Cerebellar nuclear complex (tissue), 1 donor: ENCODE measurements at regions not wholly inside any gene's neighbourhood (a gene's known extent, or its start where the extent isn't known, plus 50 kb on each side); places are given as distances from the start of the nearest gene placed in this dataset.

ENCODE experiments used
- DNase-seq, 2 experiments: peaks; one replicate each; lab custom pipeline; 2025; lab: John Stamatoyannopoulos, UW

DNA sequence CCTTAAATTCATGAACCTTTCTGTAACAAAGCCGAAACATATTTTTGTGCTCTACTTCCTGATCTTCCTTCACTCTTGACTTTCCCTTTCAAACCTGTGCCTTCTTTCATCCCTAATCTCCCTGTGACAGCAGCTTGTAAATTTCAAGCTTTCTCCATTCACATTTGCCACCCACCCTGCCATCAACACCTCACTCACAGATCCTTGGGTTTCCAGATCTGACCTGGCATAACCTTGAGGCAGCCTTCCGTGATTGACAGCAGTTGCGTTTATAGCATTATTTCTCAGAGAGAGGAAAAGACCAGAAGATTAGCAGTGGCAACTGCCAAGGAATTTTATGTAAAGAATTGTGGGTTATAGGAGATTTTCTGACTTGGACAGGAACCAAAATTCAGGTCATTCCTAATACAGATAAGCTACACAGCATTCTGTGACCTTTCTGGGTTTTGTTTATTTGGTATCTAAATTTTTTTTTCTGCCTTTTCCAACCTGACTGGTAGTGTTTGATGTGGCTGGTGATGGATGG, 260.0 kb downstream of the NR2F1-AS1 start:
- DNase-seq, result no peak

DNA sequence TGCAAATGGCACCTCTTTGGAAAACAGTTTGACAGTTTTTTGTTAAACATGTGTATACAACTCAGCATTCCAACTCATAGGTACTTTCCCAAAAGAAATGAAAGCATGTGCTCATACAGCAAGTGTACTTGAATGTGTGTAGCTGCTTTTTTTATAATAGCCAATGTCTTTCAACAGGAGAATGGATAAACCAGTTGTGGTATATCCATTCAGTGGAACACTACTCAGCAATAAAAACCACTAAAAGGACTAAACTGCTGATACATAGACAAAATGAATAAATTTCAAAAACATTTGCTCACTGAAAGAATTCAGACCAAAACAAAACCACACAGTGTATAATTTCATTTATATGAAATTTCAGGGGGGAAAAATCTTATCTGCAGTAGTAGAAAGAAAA, 267.3 kb downstream of the NR2F1-AS1 start:
- no peak for DNase-seq

DNA sequence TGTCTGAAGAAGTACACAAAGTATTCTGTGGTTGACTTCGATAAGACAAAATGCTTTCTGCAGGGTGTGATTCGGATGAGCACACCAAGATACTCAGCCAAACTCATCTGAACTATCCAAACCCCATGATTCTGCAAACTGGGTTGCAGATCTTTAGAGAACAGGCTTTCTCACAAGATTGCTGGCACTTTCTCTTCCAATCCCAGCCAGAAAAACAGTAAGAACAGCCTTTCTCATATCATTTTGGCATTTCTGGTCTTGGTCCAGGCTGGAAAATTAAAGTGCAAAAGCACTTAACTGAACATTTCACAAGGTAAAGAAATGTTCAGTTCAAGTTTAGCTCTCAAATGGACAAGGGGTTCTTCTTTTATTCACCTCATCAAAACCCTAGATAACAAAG, 269.1 kb downstream of the NR2F1-AS1 start:
- DNase-seq, result no peak

GRCh38 chr5:93307557-93307956, 273.5 kb downstream of the NR2F1-AS1 start:
- no peak for DNase-seq

DNA sequence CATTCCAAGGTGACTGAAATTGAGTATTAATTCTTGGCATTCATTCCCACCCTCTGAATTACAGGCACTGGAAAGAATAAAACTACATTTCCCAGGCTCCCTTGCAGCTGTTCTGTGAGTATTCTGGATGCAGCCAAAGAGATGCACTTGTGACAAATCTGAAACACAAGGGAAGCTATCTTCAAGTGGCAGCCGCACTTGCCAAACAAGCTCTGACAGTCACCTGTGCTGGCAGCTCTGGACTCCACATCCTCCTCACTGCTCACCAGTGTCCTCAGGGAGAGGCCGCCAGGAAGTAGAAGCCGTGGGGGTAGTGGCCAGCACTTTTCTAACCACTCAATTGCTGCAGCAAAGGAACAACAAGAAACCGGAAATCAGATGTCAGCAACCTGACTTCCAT, 275.0 kb downstream of the NR2F1-AS1 start:
- no peak for DNase-seq

DNA sequence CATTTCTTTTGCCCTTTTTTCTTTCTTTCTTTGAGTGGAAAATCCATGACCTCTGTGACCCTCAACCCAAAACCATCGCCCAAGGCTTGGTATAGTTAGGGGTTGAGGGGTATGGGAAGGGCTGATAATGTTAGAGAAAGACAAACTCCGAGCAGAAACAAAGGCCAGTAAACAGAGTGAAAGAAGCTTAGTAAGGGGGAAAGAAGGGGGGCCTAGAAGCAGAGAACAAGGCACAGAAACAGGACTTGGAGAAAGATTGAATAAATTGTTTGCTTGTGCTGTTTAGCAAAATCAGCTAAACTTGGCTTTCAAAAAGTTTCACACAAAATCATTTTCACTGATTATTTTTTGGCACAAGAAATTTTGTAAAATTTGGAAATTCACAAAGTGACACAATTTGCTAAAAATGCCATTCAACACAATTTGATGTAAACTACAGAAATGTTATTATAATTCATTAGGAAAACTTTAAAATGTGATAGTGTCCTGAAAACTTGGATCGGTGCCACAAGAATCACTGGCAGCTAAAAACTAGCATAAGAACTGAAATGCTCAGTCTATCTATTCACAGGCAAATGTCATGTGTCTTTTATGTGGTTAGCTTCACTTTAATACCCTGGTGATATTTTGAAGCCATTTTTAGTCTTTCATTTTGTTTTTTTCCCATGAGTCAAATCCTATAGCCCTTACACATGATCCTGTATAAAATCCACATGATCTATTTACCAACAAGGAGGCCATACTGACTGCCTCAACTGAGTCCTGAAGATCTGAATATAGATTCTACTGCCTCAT, 276.4 kb downstream of the NR2F1-AS1 start:
- no peak for DNase-seq

GRCh38 chr5:93303291-93303691, 277.7 kb downstream of the NR2F1-AS1 start:
- DNase-seq, result no peak

DNA sequence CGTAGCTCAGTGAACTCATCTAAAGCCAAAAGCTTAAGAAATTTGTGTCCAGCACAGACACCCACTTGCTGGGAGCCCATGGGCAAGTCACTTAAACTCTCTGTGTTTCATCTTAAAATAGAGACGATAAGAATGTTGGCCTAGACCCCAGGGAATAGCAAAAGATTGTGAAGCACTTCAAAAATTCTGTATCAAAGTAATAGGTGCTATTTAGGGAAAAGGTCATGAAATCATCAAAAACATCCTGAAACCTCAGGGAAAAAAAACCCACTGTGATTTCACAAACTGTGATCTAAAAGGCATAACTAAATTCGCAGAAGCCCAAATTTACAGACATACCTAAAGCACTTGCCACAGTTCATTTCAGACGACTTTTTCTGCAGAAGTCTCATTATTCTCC, 278.3 kb downstream of the NR2F1-AS1 start:
- DNase-seq, result no peak

- DNase-seq, result no peak
Measured at GRCh38 chr5:93300945-93301344, 280.1 kb downstream of the NR2F1-AS1 start.

DNA sequence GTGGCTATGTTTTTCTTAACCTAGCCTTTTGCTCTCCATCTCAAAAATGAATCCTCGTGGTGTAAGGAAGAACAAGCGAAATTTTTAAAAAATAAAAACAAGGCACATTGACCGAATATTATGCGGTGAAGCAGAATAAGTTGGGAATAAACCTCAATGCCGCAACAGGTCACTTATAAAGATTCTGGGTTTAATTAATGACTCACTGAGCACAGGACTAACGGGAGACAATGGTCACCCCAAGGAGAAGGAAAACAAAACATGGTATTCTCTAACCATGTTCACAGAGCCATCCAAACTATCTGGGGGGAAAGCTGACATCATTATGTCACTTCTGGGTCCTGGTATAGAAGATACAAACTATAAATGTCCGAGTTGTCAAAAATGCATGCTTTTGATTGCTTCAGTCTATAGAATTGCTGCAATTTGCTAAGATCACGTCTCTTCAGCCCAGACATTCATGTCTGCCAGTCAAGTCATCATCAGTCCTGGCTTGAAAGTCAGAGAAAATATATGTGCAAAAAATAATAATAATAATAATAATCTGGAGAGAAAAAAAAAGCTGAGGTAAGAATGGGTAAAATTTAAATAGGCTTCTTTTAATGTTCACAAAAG, 280.6 kb downstream of the NR2F1-AS1 start:
- DNase-seq, result no peak

DNA sequence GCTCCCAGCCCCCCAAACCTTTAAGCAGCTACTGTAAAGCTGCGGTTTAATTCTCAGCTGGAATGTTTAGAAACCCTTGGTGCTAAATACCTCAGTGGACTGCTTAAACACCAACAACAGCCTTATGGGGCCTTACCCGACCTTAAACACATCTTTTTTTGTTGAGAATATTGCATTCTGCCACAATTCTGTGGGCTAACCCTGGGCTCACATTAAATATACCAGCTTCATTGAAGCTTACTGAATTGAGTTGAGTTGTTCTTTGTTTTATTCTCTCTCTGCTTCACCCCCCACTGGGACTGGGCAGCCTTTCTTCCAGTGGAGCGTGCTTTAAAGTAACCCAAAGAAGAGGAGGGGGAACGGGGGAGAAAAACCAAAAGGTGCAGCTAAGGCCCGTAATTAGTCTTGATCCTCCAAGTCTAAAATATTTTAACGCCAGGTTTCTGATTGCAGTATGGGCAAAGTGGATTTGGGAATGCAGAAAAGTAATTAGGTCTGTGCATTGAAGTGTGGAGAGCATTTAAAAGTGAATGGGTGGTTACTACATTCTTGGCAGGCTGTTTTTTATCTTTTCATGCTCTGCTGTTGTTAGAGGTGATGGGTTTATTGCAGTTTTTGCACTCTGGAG, 281.2 kb downstream of the NR2F1-AS1 start:
- DNase-seq, result no peak

- no peak for DNase-seq
Measured at GRCh38 chr5:93297116-93297515, 283.9 kb downstream of the NR2F1-AS1 start.

DNA sequence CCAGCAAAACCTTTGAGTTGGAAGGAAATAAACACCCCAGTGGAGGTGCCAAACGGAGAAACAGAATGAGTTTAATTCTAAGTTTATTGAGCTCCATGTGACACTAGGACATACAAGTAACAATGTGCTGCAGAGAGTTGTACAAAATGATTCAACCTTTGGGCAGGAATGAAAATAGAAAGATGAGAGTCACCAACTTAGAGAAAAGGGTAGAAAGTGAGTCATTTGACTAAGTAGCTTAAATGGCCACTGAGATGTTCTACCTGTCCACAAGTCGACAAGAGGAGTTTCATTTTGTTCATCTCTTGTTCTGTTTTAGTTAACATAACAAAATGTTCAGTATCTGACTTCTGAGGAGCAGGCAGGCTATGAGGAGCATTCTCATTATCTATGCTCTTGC, 284.7 kb downstream of the NR2F1-AS1 start:
- no peak for DNase-seq

- no peak for DNase-seq
Measured at GRCh38 chr5:93294996-93295395, 286.0 kb downstream of the NR2F1-AS1 start.

DNA sequence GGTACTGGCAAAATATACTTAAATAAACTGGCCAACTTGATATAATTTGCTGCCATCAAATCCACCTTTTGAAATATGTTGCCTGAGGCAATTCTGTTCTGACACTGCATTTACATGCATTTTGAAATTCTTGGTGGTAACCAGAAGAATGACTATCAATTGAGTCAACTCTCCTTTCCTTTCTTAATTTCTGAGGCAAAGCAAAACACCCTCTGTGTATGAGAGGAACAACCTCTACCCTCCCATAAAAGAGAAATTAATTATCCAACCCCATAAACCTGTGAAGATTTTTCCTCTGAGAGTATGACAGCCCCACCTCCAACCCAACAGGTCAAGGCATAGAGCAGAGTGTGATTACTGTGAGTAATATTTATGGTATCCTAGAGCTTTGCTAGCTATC, 286.8 kb downstream of the NR2F1-AS1 start:
- no peak for DNase-seq

DNA sequence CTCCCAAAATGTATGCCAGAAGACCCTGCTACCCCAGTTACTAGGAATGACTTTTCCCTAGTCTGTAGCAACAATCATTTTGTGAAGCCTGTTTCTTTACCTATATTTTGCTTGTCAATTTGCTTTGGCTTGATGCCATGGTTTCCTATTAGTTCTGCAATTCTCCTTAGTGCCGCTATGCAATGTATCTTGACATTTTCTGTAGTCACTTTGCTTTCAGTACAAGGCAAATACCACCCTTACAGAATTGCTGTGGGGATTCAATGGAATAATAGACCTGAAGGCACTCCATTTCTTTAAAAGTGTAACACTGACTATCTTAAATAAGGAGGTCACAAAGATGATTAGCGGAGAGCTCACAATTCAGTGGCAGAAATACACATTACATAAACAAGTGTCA, 291.1 kb downstream of the NR2F1-AS1 start:
- no peak for DNase-seq

GRCh38 chr5:93285461-93285860, 295.6 kb downstream of the NR2F1-AS1 start:
- DNase-seq, result no peak

GRCh38 chr5:93281980-93282772, 298.8 kb downstream of the NR2F1-AS1 start:
- DNase-seq, result no peak

DNA sequence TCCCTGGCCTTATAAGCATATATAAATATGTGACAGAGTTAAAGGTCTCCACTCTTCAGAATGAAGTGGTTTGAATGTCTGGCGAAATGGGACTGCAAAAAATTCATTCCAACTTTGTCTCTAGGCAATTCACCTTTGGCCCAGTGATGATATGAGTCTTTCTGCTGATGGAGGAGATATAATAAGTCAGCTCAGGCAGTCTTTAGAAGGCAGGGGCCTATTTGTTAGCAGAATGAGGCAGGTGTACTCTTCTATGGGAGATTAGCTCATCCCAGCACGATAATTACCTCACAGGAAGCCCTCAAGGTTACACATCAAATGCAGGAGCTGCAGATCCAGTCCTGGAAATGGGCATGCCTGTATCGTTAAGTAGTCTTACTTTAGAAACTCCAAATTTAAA, 300.5 kb downstream of the NR2F1-AS1 start:
- DNase-seq, result no peak

DNA sequence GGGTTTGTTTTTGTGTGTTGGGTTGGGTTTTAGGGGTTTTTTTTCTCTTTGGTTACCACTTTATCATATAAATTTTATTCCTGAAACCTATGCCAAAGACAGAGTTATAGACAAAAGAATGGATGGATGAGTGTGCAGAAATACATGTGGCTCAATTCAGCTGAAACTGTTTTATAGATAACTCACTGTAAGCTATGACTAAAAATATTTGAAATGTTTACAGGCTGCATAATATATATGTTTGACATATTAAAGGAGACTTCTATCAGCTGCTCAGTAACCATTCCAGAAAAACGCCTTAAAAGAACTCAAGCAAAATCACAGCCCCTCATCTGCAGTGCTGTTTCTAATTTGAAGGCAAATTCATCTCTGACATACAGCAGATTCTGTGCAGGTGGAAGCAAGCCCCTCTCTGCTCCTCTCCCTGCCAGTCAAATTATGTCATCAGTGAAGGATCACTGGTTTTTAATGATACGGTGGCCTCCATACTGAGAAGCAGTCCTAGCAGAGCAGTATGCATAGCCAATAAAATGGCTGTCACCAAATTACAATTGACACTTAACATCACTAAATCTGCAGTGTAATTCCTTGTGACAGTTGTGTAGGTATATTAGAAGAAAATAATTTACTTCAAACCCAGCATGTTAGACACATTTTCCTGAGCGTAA, 301.6 kb downstream of the NR2F1-AS1 start:
- DNase-seq, result no peak

DNA sequence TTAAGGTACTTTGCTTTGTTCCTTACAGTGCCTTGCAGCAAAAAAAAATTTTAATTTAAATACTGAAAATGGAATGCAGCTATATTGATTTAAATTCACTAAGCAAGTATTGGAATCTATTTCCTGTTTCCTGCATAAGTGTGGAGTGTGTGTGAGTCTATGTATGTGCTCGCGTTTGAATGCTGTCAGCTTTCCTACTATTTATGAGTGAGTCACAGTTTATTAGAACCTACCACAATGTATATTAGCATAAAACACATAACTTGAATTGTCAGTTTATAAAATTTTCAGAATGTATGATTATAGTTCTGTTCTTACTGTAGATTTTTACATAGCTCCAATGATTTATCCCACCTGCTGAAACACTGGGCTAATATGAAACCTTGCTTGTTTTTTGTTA, 302.1 kb downstream of the NR2F1-AS1 start:
- no peak for DNase-seq

GRCh38 chr5:93277051-93277450, 304.0 kb downstream of the NR2F1-AS1 start:
- DNase-seq, result no peak
